A549 (cell line): ENCODE measurements at regions not wholly inside any gene's neighbourhood (a gene's known extent, or its start where the extent isn't known, plus 50 kb on each side); places are given as distances from the start of the nearest gene placed in this dataset.

ENCODE experiments used
- ATAC-seq, 2 experiments: fragments of 200-7000 bp in 1 of 2; fragments of >200 bp in 1 of 2; cut with Nextera tagmentation in 1 of 2; cut with Tn5 transposase in 1 of 2; 3 replicates each; pipeline versions ENCODE4 v1.8.0 to v1.9.1; 2018 to 2020; ENCODE audit warnings: mild to moderate bottlenecking in 1 of 2, moderate library complexity in 1 of 2
- CTCF ChIA-PET: fragments of 300-600 bp; sonication (Branson Sonifier 250); formaldehyde crosslinking; extraction: SDS; loops from one replicate; lab custom pipeline; 2021; ENCODE audit warnings: antibody characterized with exemption, inconsistent platforms; lab: Yijun Ruan, JAX
- POLR2A ChIA-PET: fragments of 350-600 bp; formaldehyde crosslinking; extraction: SDS; loops from one replicate; lab custom pipeline; 2021; ENCODE audit warnings: antibody characterized with exemption, inconsistent platforms; lab: Yijun Ruan, JAX
- DNase-seq, 2 experiments: peaks; one replicate each; pipeline versions ENCODE4 v3.0.0 to v3.0.0-alpha.2; 2011 to 2016; ENCODE audit warnings: low read depth in 1 of 2, low spot score in 1 of 2
- FAIRE-seq: peaks from 2 replicates; lab custom pipeline; 2011; peaks lifted over from hg19 to GRCh38; lab: Jason Lieb, UNC
- H3K27ac ChIP-seq, 2 experiments: fragments of >200 bp; sonication (Bioruptor Twin); formaldehyde crosslinking; 3 replicates each; pipeline ENCODE4 v1.5.1; 2016 to 2017
- H3K4me1 ChIP-seq: fragments of >200 bp; sonication (Bioruptor Twin); formaldehyde crosslinking; 3 replicates; pipeline ENCODE4 v1.6.1; 2016
- H3K4me2 ChIP-seq: fragments of >200 bp; sonication (Bioruptor Twin); formaldehyde crosslinking; 3 replicates; pipeline ENCODE4 v1.6.1; 2016
- H3K4me3 ChIP-seq: fragments of >200 bp; sonication (Bioruptor Twin); formaldehyde crosslinking; 3 replicates; pipeline ENCODE4 v1.5.1; 2016
- H3K9me3 ChIP-seq: fragments of >200 bp; sonication (Bioruptor Twin); formaldehyde crosslinking; 3 replicates; pipeline ENCODE4 v1.6.1; 2016
- CBX2 ChIP-seq: fragments of 200-600 bp; sonication (generic); IDR thresholded peaks from 2 replicates; pipeline ENCODE4 v1.6.1; 2016; ENCODE audit warnings: low read depth, mild to moderate bottlenecking, borderline replicate concordance
- CBX8 ChIP-seq: fragments of 200-600 bp; sonication (generic); IDR thresholded peaks from 2 replicates; pipeline ENCODE4 v1.6.1; 2016
- CEBPB ChIP-seq, 2 experiments: fragments of >200 bp in 1 of 2; sonication (Bioruptor Twin) in 1 of 2; formaldehyde crosslinking in 1 of 2; IDR thresholded peaks; 2 replicates each; pipeline ENCODE4 v1.6.1; 2012 to 2016
- CHD4 ChIP-seq: fragments of 200-600 bp; sonication (generic); IDR thresholded peaks from 2 replicates; pipeline ENCODE4 v1.6.1; 2016; ENCODE audit warnings: antibody characterized with exemption, mild to moderate bottlenecking, borderline replicate concordance
- EHF ChIP-seq: fragments of 250-450 bp; sonication (Bioruptor Pico); IDR thresholded peaks from 2 replicates; pipeline ENCODE4 v1.5.0; 2020; ENCODE audit warnings: mild to moderate bottlenecking
- EHMT2 ChIP-seq: fragments of 200-600 bp; sonication (generic); IDR thresholded peaks from 2 replicates; pipeline ENCODE4 v1.6.1; 2016; ENCODE audit warnings: antibody characterized with exemption, low read depth, mild to moderate bottlenecking, moderate library complexity
- ESRRA ChIP-seq: fragments of 150-350 bp; IDR thresholded peaks from 2 replicates; pipeline ENCODE4 v1.6.1; 2014; ENCODE audit warnings: mild to moderate bottlenecking, low read length, borderline replicate concordance
- FOSB ChIP-seq: fragments of 250-450 bp; sonication (Bioruptor Pico); IDR thresholded peaks from 2 replicates; pipeline ENCODE4 v1.5.0; 2020; ENCODE audit warnings: mild to moderate bottlenecking, moderate library complexity
- FOXS1 ChIP-seq: fragments of 250-450 bp; sonication (Bioruptor Pico); IDR thresholded peaks from 2 replicates; pipeline ENCODE4 v1.5.0; 2020; ENCODE audit warnings: mild to moderate bottlenecking, moderate library complexity
- KDM1A ChIP-seq: fragments of 200-600 bp; sonication (generic); IDR thresholded peaks from 2 replicates; pipeline ENCODE4 v1.6.1; 2016; ENCODE audit warnings: low read depth, mild to moderate bottlenecking
- KDM5A ChIP-seq: fragments of 200-600 bp; sonication (generic); IDR thresholded peaks from 2 replicates; pipeline ENCODE4 v1.6.1; 2016; ENCODE audit warnings: antibody characterized with exemption, mild to moderate bottlenecking
- MAFK ChIP-seq: fragments of 450-650 bp; IDR thresholded peaks from 2 replicates; pipeline ENCODE4 v1.6.1; 2014; ENCODE audit not compliant: partially characterized antibody
- MAZ ChIP-seq: fragments of 150-350 bp; IDR thresholded peaks from 2 replicates; pipeline ENCODE4 v1.6.1; 2014; ENCODE audit warnings: antibody characterized with exemption, low read depth, low read length, borderline replicate concordance
- PHF8 ChIP-seq: fragments of 200-600 bp; sonication (generic); IDR thresholded peaks from 2 replicates; pipeline ENCODE4 v1.6.1; 2016; ENCODE audit warnings: low read depth, mild to moderate bottlenecking, antibody characterized with exemption, moderate library complexity, borderline replicate concordance
- POLR2AphosphoS2 ChIP-seq: conservative IDR thresholded peaks from 2 replicates; pipeline ENCODE4 v1.6.1; 2012; ENCODE audit warnings: low read length, improper control_type of control experiment, inconsistent platforms
- RAD21 ChIP-seq, 2 experiments: fragments of >200 bp in 1 of 2; sonication (Bioruptor Twin) in 1 of 2; formaldehyde crosslinking in 1 of 2; IDR thresholded peaks in 1 of 2; conservative IDR thresholded peaks in 1 of 2; 2 replicates in 1 of 2; 3 replicates in 1 of 2; pipeline ENCODE4 v1.6.1; 2012 to 2018; ENCODE audit warnings: inconsistent platforms in 1 of 2
- TFCP2L1 ChIP-seq: fragments of 250-450 bp; sonication (Bioruptor Pico); IDR thresholded peaks from 2 replicates; pipeline ENCODE4 v1.5.0; 2021; ENCODE audit warnings: mild to moderate bottlenecking
- USF2 ChIP-seq: fragments of 450-650 bp; IDR thresholded peaks from 2 replicates; pipeline ENCODE4 v1.6.1; 2014; ENCODE audit warnings: antibody characterized with exemption
- ZC3H11A ChIP-seq: fragments of 450-650 bp; IDR thresholded peaks from 2 replicates; pipeline ENCODE4 v1.6.1; 2014; ENCODE audit warnings: antibody characterized with exemption, mild to moderate bottlenecking
- ZFP36 ChIP-seq: fragments of 450-650 bp; IDR thresholded peaks from 2 replicates; pipeline ENCODE4 v1.6.1; 2014; ENCODE audit warnings: borderline replicate concordance; ENCODE audit not compliant: partially characterized antibody
- ZNF302 ChIP-seq: fragments of 250-450 bp; sonication (Bioruptor Pico); IDR thresholded peaks from 2 replicates; pipeline ENCODE4 v1.9.0; 2021; ENCODE audit warnings: inconsistent platforms, mild to moderate bottlenecking, moderate library complexity
- WGBS: methylation state at CpG from one replicate; pipeline ENCODE4 v1.1.6; 2017; ENCODE audit errors: missing lambda C conversion rate; 5-methylcytosine and 5-hydroxymethylcytosine counted together
- TF ChIP-seq, protein P1 (sequence below): IDR thresholded peaks from 2 replicates; pipeline ENCODE4 v1.6.1; 2012
- TF ChIP-seq, protein P2 (sequence below): fragments of 150-350 bp; IDR thresholded peaks from 2 replicates; pipeline ENCODE4 v1.6.1; 2014; ENCODE audit warnings: low read depth, mild to moderate bottlenecking, low read length
- TF ChIP-seq, protein P3 (sequence below): IDR thresholded peaks from 2 replicates; pipeline ENCODE4 v1.6.1; 2012
- TF ChIP-seq, protein P4 (sequence below): IDR thresholded peaks from 2 replicates; pipeline ENCODE4 v1.6.1; 2012; ENCODE audit warnings: low read depth, borderline replicate concordance

DNA sequence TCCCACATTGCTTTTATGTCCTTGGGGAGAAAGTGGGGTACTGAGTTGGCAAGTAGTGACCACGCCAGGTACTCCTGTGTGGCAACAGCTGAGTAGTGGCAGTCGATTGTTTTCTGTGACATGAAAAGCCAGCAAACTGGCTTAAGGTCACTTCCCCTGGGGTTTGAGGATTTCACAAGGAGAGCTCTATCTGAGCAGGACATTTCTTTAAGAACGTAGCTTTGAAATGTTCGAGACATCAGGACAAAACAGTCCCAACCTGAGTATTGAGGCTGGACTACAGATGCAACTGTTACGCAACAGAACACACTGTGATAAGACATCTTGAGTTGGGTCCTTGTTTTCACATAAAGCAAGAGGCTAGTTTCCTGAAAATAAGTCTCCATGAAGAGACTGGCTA is 146.7 kb upstream of the KLF14 start:
- H3K9me3 ChIP-seq = no peaks in the 10 kb centered on the region
- no peak for FAIRE-seq
- POLR2A ChIA-PET = no interaction called here

GRCh38 chr7:130881091-130881798 is 147.2 kb upstream of the KLF14 start:
- H3K4me1 ChIP-seq = peaks cover 99% of the 10 kb centered on the region
- H3K4me3 ChIP-seq = no peak overlapping the region
- ATAC-seq (no peak), DNase-seq (no peak), FAIRE-seq (no peak)
- ChIA-PET CTCF (interaction anchor here (1.0 to 11.4 kb wide), 4 partner anchors 9 to 126 kb away, joined by 3 to 185 read pairs (median 4); no protein-coding TSS in a partner anchor), POLR2A (no interaction called here)
- no peak for TF ChIP-seq ZNF302 (CRISPR knock-in tag)
- TF ChIP-seq MAFK = peak; percentile 3
- no peak for TF ChIP-seq CBX2
- peak; percentile 58 for TF ChIP-seq POLR2AphosphoS2
- peak overlapping the region; percentile 94; a peak in 5 of 6 replicates for H3K27ac ChIP-seq
- H3K4me2 ChIP-seq = peak overlapping the region; percentile 7; the same call in 1 of the 3 replicates
- no peaks in the 10 kb centered on the region for H3K9me3 ChIP-seq
- 80% methylated on average over 3 of the region's 3 CpGs for WGBS

More for the DNA sequence above, 146.7 kb upstream of the KLF14 start:
- ATAC-seq (no peak), DNase-seq (no peak)
- TF ChIP-seq CEBPB (IDR thresholded peaks at IDR 0.05) (peak; percentile 84 to 92), FOSB (CRISPR knock-in tag) (0 out of 2 replicates have a peak, but pooled peaks have one; percentile 24), ZC3H11A (no peak)
- H3K4me2 ChIP-seq = no peak overlapping the region
- H3K4me1 ChIP-seq = peaks cover 99% of the 10 kb centered on the region
- peak overlapping the region; percentile 94; a peak in 5 of 6 replicates for H3K27ac ChIP-seq
- H3K4me3 ChIP-seq = no peak overlapping the region
- CTCF ChIA-PET = interaction anchor here (1.0 to 11.4 kb wide), 3 partner anchors 10 to 127 kb away, joined by 3 to 185 read pairs (median 3); no protein-coding TSS in a partner anchor
- 83% methylated on average over 5 of the region's 5 CpGs for WGBS

GRCh38 chr7:130881799-130882141 is 147.8 kb upstream of the KLF14 start:
- Histone ChIP-seq H3K9me3 (no peaks in the 10 kb centered on the region), H3K4me2 (no peak overlapping the region; the same call in 2 of the 3 replicates), H3K4me1 (peaks cover 99% of the 10 kb centered on the region), H3K27ac (peak overlapping the region; percentile 94; a peak in 5 of 6 replicates), H3K4me3 (no peak overlapping the region)
- FAIRE-seq = no peak
- ChIA-PET CTCF (interaction anchor here (1.0 to 11.4 kb wide), 5 partner anchors 8 to 125 kb away, joined by 3 to 185 read pairs (median 4); no protein-coding TSS in a partner anchor), POLR2A (no interaction called here)
- WGBS = 91% methylated on average over 5 of the region's 5 CpGs
- no peak for ATAC-seq
- DNase-seq = no peak
- TF ChIP-seq CBX8 (no peak), PHF8 (no peak), ZFP36 (no peak), MAZ (no peak), FOXS1 (CRISPR knock-in tag) (no peak), KDM5A (no peak), EHMT2 (no peak), EHF (CRISPR knock-in tag) (no peak), TFCP2L1 (CRISPR knock-in tag) (no peak), KDM1A (no peak), ESRRA (no peak), RAD21 (conservative IDR thresholded peaks at IDR 0.05 in 1 of 2, IDR thresholded peaks at IDR 0.05 in 1 of 2) (no peak), USF2 (no peak), CHD4 (no peak)
- TF ChIP-seq, protein P1, sequence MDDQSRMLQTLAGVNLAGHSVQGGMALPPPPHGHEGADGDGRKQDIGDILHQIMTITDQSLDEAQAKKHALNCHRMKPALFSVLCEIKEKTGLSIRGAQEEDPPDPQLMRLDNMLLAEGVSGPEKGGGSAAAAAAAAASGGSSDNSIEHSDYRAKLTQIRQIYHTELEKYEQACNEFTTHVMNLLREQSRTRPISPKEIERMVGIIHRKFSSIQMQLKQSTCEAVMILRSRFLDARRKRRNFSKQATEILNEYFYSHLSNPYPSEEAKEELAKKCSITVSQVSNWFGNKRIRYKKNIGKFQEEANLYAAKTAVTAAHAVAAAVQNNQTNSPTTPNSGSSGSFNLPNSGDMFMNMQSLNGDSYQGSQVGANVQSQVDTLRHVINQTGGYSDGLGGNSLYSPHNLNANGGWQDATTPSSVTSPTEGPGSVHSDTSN = no peak
- TF ChIP-seq, protein P2, sequence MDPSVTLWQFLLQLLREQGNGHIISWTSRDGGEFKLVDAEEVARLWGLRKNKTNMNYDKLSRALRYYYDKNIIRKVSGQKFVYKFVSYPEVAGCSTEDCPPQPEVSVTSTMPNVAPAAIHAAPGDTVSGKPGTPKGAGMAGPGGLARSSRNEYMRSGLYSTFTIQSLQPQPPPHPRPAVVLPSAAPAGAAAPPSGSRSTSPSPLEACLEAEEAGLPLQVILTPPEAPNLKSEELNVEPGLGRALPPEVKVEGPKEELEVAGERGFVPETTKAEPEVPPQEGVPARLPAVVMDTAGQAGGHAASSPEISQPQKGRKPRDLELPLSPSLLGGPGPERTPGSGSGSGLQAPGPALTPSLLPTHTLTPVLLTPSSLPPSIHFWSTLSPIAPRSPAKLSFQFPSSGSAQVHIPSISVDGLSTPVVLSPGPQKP = no peak
- TF ChIP-seq, protein P3, sequence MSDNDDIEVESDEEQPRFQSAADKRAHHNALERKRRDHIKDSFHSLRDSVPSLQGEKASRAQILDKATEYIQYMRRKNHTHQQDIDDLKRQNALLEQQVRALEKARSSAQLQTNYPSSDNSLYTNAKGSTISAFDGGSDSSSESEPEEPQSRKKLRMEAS = no peak
- TF ChIP-seq, protein P4, sequence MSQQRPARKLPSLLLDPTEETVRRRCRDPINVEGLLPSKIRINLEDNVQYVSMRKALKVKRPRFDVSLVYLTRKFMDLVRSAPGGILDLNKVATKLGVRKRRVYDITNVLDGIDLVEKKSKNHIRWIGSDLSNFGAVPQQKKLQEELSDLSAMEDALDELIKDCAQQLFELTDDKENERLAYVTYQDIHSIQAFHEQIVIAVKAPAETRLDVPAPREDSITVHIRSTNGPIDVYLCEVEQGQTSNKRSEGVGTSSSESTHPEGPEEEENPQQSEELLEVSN = no peak
